IMR-90 (cell line): ENCODE measurements at regions not wholly inside any gene's neighbourhood (a gene's known extent, or its start where the extent isn't known, plus 50 kb on each side); places are given as distances from the start of the nearest gene placed in this dataset.

Experiments used
- BHLHE40 ChIP-seq: fragments of 150-350 bp; IDR thresholded peaks from 2 replicates; pipeline ENCODE4 v1.6.1; 2016; ENCODE audit warnings: mild to moderate bottlenecking, low read depth, low read length
- CEBPB ChIP-seq: IDR thresholded peaks from 2 replicates; pipeline ENCODE4 v1.6.1; 2012; ENCODE audit warnings: low read depth, low read length, improper control_type of control experiment
- CHD1 ChIP-seq: IDR thresholded peaks from 2 replicates; pipeline ENCODE4 v1.6.1; 2012; ENCODE audit warnings: low read depth, low read length, improper control_type of control experiment
- FOS ChIP-seq: fragments of 150-350 bp; IDR thresholded peaks from 2 replicates; pipeline ENCODE4 v1.6.1; 2016; ENCODE audit warnings: low read depth, low read length
- MXI1 ChIP-seq: IDR thresholded peaks from 2 replicates; pipeline ENCODE4 v1.6.1; 2012; ENCODE audit warnings: low read depth, mild to moderate bottlenecking, low read length, moderate library complexity, borderline replicate concordance
- NFE2L2 ChIP-seq: fragments of 150-350 bp; IDR thresholded peaks from 2 replicates; pipeline ENCODE4 v1.6.1; 2016; ENCODE audit warnings: low read depth, mild to moderate bottlenecking, low read length
- POLR2A ChIP-seq: IDR thresholded peaks from 2 replicates; pipeline ENCODE4 v1.6.1; 2012; ENCODE audit warnings: mild to moderate bottlenecking, low read depth, low read length
- RAD21 ChIP-seq: IDR thresholded peaks from 2 replicates; pipeline ENCODE4 v1.6.1; 2012; ENCODE audit warnings: low read length, improper control_type of control experiment
- RFX5 ChIP-seq: IDR thresholded peaks from 2 replicates; pipeline ENCODE4 v1.8.0; 2012; ENCODE audit warnings: low read depth, mild to moderate bottlenecking, low read length, moderate library complexity
- SMC3 ChIP-seq: fragments of 150-350 bp; IDR thresholded peaks from 2 replicates; pipeline ENCODE4 v1.6.1; 2016; ENCODE audit warnings: low read depth, mild to moderate bottlenecking, antibody characterized with exemption, low read length, moderate library complexity
- TF ChIP-seq, protein P1 (sequence below): conservative IDR thresholded peaks from 2 replicates; pipeline ENCODE4 v1.5.1; 2012; ENCODE audit warnings: mild to moderate bottlenecking, low read depth, low read length, improper control_type of control experiment

DNA sequence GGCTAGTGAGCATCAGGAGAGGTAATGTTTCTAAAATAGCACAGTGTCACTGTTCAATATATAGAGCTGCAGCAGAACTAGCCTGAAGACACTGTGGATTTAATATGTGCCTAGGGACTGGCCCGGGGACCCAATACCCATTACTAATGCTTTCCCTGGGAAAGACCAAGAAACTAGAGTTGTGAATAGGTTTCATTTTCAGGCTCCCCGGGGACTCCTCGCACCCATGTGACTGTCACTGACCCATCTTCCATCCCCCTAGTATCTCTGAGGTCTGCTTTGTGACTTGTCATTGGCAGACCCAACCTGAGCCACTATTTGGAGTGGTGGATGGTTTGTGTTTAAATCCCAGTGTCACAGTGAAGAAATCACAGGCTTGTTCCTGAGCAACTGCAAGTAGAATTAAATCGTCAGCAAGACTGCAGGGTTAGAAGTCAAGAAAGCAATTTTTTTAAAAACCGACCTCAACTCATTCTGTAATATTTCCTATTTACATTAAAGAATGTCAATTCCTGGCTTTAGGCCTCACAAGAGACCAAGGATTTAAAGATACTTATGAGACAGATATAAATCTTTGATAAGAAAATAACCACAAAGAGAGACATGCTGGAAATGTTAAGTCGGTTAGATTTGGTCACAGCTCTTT lies 130.0 kb upstream of the TNR start:
- TF ChIP-seq BHLHE40 (no peak), RAD21 (no peak), POLR2A (no peak), MXI1 (no peak), SMC3 (no peak), RFX5 (no peak), NFE2L2 (no peak), FOS (no peak), CHD1 (no peak), CEBPB (no peak)
- TF ChIP-seq, protein P1, sequence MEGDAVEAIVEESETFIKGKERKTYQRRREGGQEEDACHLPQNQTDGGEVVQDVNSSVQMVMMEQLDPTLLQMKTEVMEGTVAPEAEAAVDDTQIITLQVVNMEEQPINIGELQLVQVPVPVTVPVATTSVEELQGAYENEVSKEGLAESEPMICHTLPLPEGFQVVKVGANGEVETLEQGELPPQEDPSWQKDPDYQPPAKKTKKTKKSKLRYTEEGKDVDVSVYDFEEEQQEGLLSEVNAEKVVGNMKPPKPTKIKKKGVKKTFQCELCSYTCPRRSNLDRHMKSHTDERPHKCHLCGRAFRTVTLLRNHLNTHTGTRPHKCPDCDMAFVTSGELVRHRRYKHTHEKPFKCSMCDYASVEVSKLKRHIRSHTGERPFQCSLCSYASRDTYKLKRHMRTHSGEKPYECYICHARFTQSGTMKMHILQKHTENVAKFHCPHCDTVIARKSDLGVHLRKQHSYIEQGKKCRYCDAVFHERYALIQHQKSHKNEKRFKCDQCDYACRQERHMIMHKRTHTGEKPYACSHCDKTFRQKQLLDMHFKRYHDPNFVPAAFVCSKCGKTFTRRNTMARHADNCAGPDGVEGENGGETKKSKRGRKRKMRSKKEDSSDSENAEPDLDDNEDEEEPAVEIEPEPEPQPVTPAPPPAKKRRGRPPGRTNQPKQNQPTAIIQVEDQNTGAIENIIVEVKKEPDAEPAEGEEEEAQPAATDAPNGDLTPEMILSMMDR = no peak
